GM19395 (cell line): ENCODE measurements at regions not wholly inside any gene's neighbourhood (a gene's known extent, or its start where the extent isn't known, plus 50 kb on each side); places are given as distances from the start of the nearest gene placed in this dataset.
"Not testable (repeated sequence)": the region's sequence is repeated elsewhere in the genome, so short reads cannot be mapped to it uniquely, and the experiment has no call there.

ENCODE experiments used
- ATAC-seq: cut with Tn5 transposase; IDR thresholded peaks from one replicate; pipeline ENCODE4 v1.9.1; 2021; ENCODE audit warnings: mild to moderate bottlenecking, moderate library complexity; ENCODE audit not compliant: unreplicated experiment

DNA sequence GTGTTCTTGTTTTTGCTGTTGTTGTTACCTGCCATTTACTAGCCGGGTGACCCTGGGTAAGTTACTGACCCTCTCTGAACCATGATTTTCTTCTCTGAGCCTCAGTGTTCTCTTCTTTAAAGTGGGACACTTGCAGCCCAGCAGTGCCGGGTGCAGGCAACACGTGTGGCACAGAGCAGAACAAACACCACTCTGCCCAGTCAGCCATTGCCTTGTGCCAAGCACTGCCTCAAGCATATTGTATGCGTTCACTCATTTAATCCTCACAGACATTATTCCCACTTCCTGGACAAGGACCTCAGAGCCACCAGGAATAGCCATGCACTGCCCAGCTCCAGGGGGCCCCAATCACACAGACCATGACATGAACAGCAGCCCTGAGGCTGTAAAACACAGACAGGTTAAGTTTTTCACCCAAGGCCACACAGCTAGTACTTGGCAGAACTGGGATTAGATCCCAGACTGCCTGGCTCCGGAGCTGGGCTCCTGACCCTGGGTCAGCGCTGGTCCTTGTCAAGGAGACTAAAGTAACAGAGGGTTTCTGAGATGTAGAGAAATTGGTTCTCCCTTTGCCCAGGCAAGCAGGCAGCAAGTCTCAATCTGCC is 74.0 kb upstream of the PTPN1 start:
- no peak for ATAC-seq

GRCh38 chr20:50436696-50437095 is 73.5 kb upstream of the PTPN1 start:
- no peak for ATAC-seq

DNA sequence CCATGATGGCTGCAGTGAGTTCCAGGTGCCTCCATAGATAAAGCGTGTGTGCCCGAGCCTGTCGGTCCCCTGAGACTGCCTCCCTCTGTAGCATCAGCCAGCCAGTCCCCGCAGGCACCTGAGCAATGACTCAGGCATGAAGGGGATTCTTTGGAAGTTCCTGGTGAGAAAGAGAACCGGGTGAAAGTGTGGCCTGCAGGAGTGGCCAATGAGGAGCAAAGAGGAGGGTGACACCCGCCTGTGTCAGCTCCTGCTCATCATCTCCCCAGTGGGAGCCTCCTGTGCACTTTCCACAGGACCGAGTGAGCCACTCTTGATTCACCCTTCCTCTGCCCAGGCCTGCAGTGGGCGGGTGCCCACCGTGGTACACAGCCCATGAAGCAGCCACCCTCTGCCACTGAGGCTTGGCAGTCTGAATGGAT is 71.2 kb upstream of the PTPN1 start:
- ATAC-seq: no peak

- ATAC-seq: no peak
These were observed 70.4 kb upstream of the PTPN1 start for GRCh38 chr20:50439539-50440453.

GRCh38 chr20:50442512-50442911 is 67.7 kb upstream of the PTPN1 start:
- no peak for ATAC-seq

DNA sequence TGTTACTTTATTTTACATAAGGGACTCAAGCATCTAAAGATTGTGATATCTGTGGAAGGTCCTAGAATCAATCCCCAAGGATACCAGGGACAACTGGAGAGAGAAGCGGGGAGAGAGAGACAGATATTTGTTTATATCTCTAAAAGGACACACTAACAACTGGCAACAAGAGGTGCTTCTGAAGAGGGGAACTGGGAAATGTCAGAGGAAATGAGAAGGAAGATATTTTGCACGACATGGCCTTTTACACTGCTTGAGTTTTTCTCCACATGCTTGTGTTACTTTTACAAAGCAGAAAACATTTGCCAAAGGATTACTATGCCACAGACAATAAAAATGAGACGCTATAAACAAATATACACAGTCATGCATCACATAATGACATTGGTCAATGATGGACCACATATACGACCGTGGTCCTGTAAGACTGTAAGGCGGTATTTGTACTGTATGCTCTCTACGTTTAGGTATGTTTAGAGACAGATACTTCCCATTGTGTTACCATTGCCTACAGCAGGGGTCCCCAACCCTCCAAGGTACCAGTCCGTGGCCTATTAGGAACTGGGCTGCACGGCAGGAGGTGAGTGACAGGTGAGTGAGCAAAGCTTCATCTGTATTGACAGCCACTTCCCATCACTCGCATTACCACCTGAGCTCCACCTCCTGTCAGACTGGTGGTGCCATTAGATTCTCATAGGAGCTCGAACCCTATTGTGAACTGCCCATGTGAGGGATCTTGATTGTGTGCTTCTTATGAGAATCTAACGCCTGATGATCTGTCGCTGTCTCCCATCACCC is 64.6 kb upstream of the PTPN1 start:
- ATAC-seq: no peak

GRCh38 chr20:50446351-50447101 is 63.7 kb upstream of the PTPN1 start:
- no peak for ATAC-seq

GRCh38 chr20:50447102-50447804 is 62.9 kb upstream of the PTPN1 start:
- ATAC-seq: no peak

GRCh38 chr20:50447817-50448216 is 62.4 kb upstream of the PTPN1 start:
- ATAC-seq: no peak

DNA sequence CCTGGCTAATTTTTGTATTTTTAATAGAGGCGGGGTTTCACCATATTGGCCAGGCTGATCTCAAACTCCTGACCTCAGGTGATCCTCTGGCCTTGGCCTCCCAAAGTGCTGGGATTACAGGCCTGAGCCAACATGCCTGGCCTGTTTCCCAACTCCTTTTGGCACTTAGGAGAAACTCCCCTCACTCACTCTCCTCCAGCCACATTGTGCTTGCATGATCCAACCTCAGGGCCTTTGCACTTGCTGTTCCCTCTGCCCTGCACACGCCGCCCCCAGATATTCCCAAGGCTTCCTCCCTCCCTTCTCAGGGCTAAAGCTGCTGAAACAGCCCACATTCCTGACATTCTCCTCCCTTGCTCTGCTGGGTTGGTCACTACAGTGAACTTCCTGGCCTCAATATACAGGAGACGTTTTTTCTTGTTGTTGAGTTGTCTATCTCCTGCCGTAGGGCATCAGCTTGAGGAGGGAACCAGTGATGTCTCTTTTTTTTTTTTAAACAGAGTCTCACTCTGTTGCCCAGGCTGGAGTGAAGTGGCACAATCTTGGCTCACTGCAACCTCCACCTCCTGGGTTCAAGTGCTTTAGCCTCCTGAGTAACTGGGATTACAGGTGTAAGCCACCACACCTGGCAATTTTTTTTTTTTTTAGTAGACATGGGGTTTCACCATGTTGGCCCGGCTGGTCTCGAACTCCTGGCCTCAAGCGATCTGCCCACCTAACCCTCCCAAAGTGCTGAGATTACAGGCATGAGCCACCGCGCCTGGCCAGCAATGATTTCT is 61.4 kb upstream of the PTPN1 start:
- ATAC-seq: not testable (repeated sequence)

DNA sequence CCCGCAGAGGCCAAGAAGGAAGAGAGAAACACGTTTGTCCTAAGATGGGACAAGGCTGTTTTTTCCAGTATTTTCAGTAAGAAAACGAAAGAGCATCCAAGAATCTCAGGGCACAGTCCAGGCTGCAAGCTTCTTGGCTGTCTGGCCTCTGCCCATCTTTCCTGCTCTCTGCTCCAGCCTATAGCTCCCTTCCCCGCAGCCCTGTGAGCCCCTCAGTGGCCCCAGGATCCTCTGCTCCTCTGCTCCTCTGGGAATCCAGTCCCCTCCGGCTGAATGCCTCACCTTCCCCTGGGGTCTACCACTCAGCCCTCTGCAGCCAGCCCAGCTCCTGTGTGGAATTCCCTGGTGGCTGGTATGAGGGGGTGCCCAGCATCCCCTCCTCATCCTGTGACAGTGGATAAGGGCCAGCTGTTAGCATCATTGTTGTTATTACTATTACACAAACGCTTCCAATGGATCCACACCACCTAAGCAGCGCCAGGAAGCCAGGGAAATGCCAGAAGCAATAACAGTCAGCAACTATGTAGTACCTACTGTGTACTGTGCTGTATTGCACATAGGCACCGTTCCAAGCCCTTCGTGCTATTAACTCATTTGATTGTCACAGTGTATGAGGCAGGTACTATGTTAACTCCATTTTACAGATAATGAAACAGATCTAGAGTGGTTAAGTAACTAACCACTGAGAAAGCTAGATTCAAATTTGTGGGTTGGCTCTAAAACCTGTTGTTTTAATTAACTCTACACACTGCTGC is 60.3 kb upstream of the PTPN1 start:
- peak; percentile 67 for ATAC-seq

- no peak for ATAC-seq
These were observed 59.7 kb upstream of the PTPN1 start for GRCh38 chr20:50450493-50450826.

DNA sequence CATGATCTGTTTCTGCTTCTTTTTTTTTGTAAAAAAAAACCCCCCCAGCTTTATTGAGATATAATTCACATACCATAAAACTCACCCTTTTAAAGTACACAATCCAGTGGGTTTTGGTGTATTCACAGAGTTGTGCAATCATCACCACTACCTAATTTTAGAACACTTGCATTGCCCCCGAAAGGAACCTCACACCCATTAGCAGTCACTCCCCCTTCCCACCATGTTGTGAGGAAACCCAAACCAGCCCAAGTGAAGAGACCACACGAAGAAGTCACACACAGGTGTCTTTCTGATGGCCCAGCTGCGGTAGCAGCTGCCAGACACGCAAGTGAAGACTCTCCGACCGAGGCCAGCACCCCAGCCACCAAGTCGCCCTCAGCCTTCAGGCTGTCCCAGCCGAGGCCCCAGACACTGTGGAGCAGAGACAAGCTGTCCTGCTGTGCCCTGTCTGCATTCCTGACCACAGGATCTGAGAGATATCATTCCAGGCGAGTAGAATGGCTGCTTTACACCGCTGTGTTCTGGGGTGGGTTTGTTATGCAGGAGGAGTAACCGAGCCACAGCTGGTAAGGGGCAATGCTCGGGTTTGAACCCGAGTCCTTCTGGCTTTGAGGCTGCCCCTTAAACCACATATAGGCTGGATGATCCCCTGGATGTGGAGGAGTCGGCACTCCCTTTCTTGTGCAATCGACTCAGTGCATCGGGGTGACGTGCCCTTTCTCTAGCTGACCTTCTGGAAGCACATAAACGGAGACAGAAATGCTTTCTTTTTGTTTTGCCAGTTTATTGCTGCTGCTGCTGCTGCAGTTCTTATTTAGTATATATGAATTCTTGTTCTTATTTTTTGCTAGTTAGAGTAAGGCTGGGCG is 59.1 kb upstream of the PTPN1 start:
- peak; percentile 83 for ATAC-seq

DNA sequence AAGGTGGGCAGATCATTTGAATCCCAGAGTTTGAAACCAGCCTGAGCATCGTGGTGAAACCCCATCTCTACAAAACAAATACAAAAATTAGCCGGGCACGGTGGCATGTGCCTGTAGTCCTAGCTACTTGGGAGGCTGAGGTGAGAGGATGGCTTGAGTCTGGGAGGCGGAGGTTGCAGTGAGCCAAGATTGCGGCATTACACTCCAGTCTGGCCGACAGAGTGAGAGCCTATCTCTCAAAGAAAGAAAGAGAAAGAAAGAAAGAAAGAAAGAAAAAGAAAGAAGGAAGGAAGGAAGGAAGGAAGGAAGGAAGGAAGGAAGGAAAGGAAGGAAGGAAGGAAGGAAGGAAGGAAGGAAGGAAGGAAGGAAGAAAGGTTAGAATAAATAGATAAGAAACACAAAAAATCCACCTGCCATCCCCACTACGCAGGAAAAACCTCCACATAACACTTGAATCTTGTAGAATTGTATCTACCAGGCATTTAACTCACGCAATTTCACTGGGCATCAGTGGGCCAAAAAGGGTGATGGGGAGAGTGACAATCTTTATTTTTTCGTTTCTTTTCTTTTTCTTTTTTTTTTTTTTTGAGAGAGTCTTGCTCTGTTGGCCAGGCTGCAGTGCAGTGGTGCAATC is 58.3 kb upstream of the PTPN1 start:
- not testable (repeated sequence) for ATAC-seq

- ATAC-seq: no peak
These were observed 56.5 kb upstream of the PTPN1 start for GRCh38 chr20:50453533-50454244.

- not testable (repeated sequence) for ATAC-seq
These were observed 54.9 kb upstream of the PTPN1 start for GRCh38 chr20:50455245-50455644.
